HL-60 (cell line): ENCODE measurements at regions not wholly inside any gene's neighbourhood (a gene's known extent, or its start where the extent isn't known, plus 50 kb on each side); places are given as distances from the start of the nearest gene placed in this dataset.

ENCODE experiments used
- GABPA ChIP-seq: IDR thresholded peaks from 2 replicates; pipeline ENCODE4 v1.6.1; 2012; ENCODE audit warnings: low read depth
- POLR2AphosphoS5 ChIP-seq: IDR thresholded peaks from 2 replicates; pipeline ENCODE4 v1.6.1; 2012; ENCODE audit warnings: low read depth
- REST ChIP-seq: IDR thresholded peaks from 2 replicates; pipeline ENCODE4 v1.6.1; 2012; ENCODE audit warnings: low read depth; ENCODE audit not compliant: insufficient replicate concordance
- SPI1 ChIP-seq: IDR thresholded peaks from 2 replicates; pipeline ENCODE4 v1.6.1; 2012; ENCODE audit warnings: low read depth, mild to moderate bottlenecking, borderline replicate concordance
- TF ChIP-seq, protein P1 (sequence below): IDR thresholded peaks from one replicate; pipeline ENCODE4 v1.5.1; 2011; ENCODE audit warnings: low read length, control low read depth, inconsistent platforms; ENCODE audit not compliant: insufficient read depth

DNA sequence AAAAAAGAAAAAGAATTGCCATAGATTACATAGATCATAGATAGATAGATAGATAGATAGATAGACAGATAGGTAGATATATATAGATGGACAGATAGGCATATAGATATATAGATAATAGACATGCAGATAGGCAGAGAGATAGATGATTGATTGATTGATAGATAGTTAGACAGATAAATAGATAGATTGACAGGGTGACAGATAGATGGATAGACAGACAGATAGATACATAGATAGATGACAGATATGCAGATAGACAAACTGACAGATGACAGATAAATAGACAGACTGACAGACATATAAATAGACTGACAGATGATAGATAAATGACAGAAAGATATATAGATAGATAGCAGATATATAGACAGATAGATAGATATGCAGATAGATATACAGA lies 474.0 kb downstream of the IRS2 start:
- no peak for TF ChIP-seq POLR2AphosphoS5
- TF ChIP-seq, protein P1, sequence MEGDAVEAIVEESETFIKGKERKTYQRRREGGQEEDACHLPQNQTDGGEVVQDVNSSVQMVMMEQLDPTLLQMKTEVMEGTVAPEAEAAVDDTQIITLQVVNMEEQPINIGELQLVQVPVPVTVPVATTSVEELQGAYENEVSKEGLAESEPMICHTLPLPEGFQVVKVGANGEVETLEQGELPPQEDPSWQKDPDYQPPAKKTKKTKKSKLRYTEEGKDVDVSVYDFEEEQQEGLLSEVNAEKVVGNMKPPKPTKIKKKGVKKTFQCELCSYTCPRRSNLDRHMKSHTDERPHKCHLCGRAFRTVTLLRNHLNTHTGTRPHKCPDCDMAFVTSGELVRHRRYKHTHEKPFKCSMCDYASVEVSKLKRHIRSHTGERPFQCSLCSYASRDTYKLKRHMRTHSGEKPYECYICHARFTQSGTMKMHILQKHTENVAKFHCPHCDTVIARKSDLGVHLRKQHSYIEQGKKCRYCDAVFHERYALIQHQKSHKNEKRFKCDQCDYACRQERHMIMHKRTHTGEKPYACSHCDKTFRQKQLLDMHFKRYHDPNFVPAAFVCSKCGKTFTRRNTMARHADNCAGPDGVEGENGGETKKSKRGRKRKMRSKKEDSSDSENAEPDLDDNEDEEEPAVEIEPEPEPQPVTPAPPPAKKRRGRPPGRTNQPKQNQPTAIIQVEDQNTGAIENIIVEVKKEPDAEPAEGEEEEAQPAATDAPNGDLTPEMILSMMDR: no peak
- no peak for TF ChIP-seq REST
- no peak for TF ChIP-seq SPI1
- TF ChIP-seq GABPA: no peak
